Subcutaneous abdominal adipose tissue (tissue), 5 donors: ENCODE measurements at regions not wholly inside any gene's neighbourhood (a gene's known extent, or its start where the extent isn't known, plus 50 kb on each side); places are given as distances from the start of the nearest gene placed in this dataset.

Experiments
- H3K27ac ChIP-seq: one replicate; pipeline ENCODE4 v1.7.0; 2013; ENCODE audit warnings: low read depth, mild to moderate bottlenecking, inconsistent platforms, low read length, moderate library complexity
- H3K27me3 ChIP-seq, 5 donors: one replicate each; pipeline ENCODE4 v1.7.0; 2013; ENCODE audit warnings: low read length in 5 of 5, inconsistent platforms in 1 of 5; ENCODE audit not compliant: control insufficient read depth in 5 of 5, insufficient read depth in 4 of 5
- H3K36me3 ChIP-seq, 5 donors: one replicate each; pipeline ENCODE4 v1.7.0; 2013; ENCODE audit warnings: low read length in 5 of 5; ENCODE audit not compliant: control insufficient read depth in 5 of 5, insufficient read depth in 5 of 5
- H3K4me1 ChIP-seq, 5 donors: one replicate each; pipeline ENCODE4 v1.7.0; 2013; ENCODE audit warnings: low read length in 5 of 5, mild to moderate bottlenecking in 3 of 5, moderate library complexity in 1 of 5; ENCODE audit not compliant: control insufficient read depth in 5 of 5, insufficient read depth in 5 of 5
- H3K4me3 ChIP-seq, 5 donors: one replicate each; pipeline ENCODE4 v1.7.0; 2013; ENCODE audit warnings: low read length in 5 of 5, low read depth in 1 of 5
- H3K9ac ChIP-seq, 5 donors: one replicate each; pipeline ENCODE4 v1.7.0; 2013; ENCODE audit warnings: low read length in 5 of 5, mild to moderate bottlenecking in 4 of 5, moderate library complexity in 3 of 5
- H3K9me3 ChIP-seq, 5 donors: one replicate each; pipeline ENCODE4 v1.7.0; 2013; ENCODE audit warnings: low read length in 5 of 5; ENCODE audit not compliant: control insufficient read depth in 5 of 5
- donor health status: healthy.
- donor health status: healthy.
- donor health status: healthy.
- donor health status: healthy.
- donor health status: healthy.

DNA sequence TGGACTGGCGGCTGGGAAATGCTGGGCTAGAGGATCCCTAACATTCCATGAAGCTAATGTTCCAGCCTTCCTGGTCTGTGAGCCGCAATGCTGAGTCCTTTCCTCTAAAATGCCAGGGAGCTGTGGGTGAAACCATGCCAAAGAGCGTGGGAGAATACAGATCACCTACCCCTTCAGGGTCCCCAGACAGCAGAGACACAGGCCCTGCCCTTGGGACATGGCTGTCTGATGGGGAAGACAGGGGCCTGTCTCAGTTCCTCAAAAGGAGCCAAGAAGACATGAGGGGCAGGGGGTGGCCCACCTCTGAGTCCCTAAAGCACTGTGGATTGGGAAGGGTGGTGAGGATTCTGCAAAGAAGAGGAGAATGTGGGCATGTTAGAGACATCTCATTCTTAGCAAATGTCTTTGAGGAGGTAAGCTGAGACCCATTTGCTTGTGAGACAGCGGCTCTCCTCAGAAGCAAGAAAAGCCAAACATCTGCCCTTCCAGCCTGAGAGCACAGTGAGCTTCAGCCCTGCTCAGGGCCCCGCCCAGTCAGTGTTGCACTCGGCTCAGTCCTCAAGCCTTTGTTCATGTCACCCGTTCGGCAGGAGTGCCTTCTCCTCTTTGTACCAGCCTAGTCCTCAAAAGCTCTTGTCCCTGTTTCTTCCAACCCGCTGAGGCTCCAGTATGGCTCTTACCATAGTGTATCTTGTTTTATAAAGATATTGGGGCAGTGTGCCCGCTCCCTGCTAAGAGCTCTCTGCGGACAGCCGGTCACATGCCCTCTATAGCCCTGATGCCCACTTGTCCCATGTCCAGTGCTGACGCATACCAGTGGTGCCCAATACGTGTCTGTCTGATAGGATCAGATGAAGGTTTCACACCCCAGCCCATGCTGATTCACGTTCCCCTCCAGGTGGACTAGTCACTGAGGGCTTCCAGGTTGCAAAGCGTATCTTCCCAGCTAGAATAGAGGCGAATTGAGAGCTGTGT, 286.2 kb downstream of the CYP26B1 start:
- H3K4me3 ChIP-seq, result no peak overlapping the region
- peaks cover 0 to 7% (median 3%) of the 10 kb centered on the region in 5 donors for H3K4me1 ChIP-seq
- no peak overlapping the region for H3K9ac ChIP-seq
- H3K36me3 ChIP-seq, result no peaks in the 10 kb centered on the region
- peaks cover 0 to 4% (median 0%) of the 10 kb centered on the region in 5 donors for H3K27me3 ChIP-seq
- no peaks in the 10 kb centered on the region for H3K9me3 ChIP-seq
- H3K27ac ChIP-seq, result no peak overlapping the region

DNA sequence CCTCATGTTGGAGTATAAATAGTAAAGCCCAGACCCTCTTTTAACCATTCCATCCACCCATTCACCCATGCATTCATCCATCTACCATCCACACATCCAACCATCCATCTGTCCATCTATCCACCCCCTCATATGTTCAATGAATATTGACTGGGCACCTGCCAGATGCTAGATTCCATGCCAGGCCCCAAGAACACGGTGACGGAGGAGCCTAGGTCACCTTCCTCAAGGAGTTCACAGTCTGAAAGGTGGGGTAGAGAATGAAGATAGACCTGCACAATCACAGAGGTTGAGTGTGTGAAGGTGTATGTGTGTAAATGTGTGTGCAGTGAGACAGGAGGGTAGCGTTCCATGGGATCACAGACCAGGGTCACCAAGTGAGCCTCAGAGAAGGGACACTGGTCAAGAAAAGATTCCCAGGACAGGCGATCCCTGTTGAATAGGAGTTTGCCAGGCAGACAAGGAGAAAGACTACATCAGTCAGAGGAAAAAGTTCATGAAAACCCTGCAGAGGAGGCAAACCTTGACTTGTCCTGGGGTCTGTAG, 287.2 kb downstream of the CYP26B1 start:
- Histone ChIP-seq H3K4me1 (peaks cover 0 to 7% (median 3%) of the 10 kb centered on the region in 5 donors), H3K9me3 (peaks cover 0 to 9% (median 4%) of the 10 kb centered on the region in 5 donors), H3K27me3 (peaks cover 0 to 4% (median 0%) of the 10 kb centered on the region in 5 donors), H3K27ac (no peak overlapping the region), H3K9ac (no peak overlapping the region), H3K36me3 (no peaks in the 10 kb centered on the region), H3K4me3 (no peak overlapping the region)

DNA sequence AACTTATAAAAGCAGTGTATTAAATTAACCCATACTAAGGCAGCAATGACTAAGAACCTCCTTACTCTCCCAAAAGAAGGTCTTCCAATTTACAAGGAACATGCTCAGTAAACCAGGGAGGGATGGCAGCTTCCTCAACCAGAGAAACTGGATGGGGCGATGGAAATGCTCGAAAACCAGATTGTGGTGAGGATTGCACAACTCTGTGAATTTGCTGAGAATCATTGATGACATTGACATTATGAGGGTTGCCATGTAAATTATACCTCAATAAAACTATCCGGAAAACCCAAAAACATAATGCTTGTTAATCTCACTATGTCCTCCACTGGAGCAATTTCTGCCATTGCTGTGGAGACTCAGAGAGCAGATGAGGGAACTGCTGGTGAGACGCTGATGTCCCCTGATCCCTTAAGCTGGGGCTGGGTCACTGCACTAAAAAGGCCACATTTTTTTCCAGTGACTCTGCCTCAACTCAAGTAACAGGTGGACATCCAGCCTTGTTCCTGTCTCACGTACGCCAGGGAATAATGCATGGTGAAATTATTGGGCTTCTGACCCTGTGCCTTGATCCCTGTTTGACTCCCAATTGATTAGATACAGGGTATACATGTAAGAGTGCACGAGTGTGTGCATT, 288.3 kb downstream of the CYP26B1 start:
- H3K36me3 ChIP-seq, result no peaks in the 10 kb centered on the region
- peaks cover 4 to 13% (median 10%) of the 10 kb centered on the region in 5 donors for H3K9me3 ChIP-seq
- peaks cover 0 to 4% (median 0%) of the 10 kb centered on the region in 5 donors for H3K27me3 ChIP-seq
- H3K27ac ChIP-seq, result no peak overlapping the region
- H3K4me3 ChIP-seq, result no peak overlapping the region
- no peak overlapping the region for H3K9ac ChIP-seq
- H3K4me1 ChIP-seq, result peaks cover 0 to 7% (median 3%) of the 10 kb centered on the region in 5 donors

DNA sequence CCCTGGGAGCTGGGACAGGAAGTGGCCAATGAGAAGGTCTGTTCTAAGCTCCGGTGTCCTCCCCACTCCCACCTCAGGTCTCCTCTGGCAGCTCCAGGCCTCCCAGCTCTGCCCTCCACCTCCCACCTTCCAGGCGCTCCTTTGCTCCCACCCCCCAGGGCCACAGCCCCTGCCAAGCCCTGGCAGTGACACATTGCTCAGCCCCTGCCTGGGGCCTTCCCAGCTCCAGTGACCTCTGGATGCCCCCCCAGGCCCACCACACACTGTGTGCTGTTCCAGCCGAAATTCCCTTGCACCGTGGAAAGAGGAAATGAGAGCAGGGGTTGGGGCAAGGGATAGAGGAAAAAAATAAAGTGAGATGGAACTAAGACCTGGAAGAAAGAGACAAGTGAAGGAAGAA, 289.6 kb downstream of the CYP26B1 start:
- no peaks in the 10 kb centered on the region for H3K36me3 ChIP-seq
- H3K4me3 ChIP-seq, result no peak overlapping the region
- peaks cover 0 to 4% (median 3%) of the 10 kb centered on the region in 5 donors for H3K4me1 ChIP-seq
- no peak overlapping the region for H3K9ac ChIP-seq
- peaks cover 4 to 13% (median 10%) of the 10 kb centered on the region in 5 donors for H3K9me3 ChIP-seq
- peaks cover 3 to 13% (median 5%) of the 10 kb centered on the region in 5 donors for H3K27me3 ChIP-seq
- no peak overlapping the region for H3K27ac ChIP-seq

DNA sequence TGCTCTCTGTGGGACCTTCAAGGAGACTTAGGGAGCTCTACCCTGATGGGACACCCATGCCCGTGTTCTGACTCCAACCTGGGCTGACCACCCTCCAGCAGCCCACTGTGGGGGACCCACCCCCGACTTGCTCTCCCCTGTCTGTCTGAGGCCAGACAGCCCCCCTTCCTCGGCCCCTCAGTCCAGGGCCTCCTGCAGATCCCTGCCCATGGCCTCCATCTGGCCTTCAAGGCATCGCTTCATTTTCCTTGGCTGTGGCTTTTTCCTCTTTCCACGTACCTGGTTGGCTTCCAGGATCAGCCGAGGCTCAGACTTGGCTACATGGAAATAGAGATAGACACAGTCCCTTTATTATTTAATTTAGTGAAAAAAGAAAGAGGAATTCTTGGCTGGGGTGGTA, 290.0 kb downstream of the CYP26B1 start:
- peaks cover 0 to 5% (median under 1%) of the 10 kb centered on the region in 5 donors for H3K4me1 ChIP-seq
- peaks cover 4 to 13% (median 10%) of the 10 kb centered on the region in 5 donors for H3K9me3 ChIP-seq
- peaks cover 4 to 17% (median 9%) of the 10 kb centered on the region in 5 donors for H3K27me3 ChIP-seq
- H3K9ac ChIP-seq, result no peak overlapping the region
- no peaks in the 10 kb centered on the region for H3K36me3 ChIP-seq
- no peak overlapping the region for H3K4me3 ChIP-seq
- no peak overlapping the region for H3K27ac ChIP-seq

DNA sequence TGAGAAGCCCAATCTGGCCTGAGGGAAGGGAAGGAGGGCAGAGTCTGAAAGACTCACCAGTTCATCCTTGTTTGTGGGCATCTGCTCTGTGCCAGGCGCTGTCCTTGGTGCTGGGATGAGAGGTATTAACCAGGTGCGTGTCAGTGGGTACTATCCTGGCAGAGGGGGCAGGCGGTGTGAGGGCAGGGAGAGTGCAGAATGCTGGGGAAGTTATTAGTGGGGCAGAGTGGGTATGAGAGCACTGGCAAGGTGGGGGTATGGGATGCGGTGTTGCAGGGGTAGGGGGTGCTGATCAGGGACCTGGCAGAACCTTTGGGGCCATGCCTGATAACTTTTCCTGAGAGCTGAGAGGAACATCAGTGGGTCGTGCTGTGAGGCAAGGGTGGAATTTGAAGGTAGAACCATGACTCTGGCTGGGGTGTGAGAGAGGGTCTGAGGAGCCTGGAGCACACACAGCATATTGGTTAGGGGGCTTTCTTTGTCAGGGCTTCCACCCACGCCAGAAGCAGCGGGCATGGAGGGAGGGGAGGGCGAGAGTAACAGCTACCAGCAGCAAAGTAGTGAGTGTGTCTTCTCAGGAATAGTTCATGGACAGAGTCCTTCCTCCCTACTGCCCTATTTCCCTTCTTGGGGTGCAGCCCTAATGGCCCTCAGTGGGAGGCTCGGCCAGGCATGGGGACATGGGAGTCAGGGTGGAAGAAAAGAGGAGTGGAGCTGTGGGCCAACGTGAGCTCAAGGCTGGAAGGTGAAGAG, 290.7 kb downstream of the CYP26B1 start:
- no peak overlapping the region for H3K9ac ChIP-seq

DNA sequence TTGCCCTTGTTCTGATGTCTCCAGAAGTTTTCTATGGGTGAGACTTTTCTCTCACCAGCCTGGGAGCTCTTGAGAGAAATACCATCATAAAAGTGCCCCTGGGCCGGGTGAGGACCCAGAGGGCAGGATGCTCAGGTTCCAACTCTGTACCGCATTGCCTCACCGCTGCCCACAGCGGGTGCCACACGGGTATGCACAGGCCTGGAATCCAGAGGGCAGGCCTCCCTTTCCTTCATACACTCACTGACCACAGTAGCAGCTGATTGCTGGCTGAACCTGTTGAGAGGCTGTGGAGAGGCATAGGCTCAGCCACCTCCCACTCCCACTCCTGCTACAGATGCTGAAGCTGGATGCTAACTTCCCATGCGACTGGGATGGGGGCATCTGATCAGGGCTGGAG, 293.8 kb downstream of the CYP26B1 start:
- Histone ChIP-seq H3K9ac (no peak overlapping the region), H3K4me1 (peaks cover 0 to 19% (median 17%) of the 10 kb centered on the region in 5 donors), H3K27me3 (peaks cover 4 to 22% (median 10%) of the 10 kb centered on the region in 5 donors), H3K36me3 (no peaks in the 10 kb centered on the region), H3K9me3 (peaks cover 4 to 13% (median 10%) of the 10 kb centered on the region in 5 donors), H3K27ac (no peak overlapping the region), H3K4me3 (no peak overlapping the region)

More for the DNA sequence above, 290.7 kb downstream of the CYP26B1 start:
- peaks cover 4 to 24% (median 10%) of the 10 kb centered on the region in 5 donors for H3K27me3 ChIP-seq
- no peak overlapping the region for H3K4me3 ChIP-seq
- peaks cover 0 to 11% (median 7%) of the 10 kb centered on the region in 5 donors for H3K4me1 ChIP-seq
- H3K27ac ChIP-seq, result no peak overlapping the region
- peaks cover 4 to 13% (median 10%) of the 10 kb centered on the region in 5 donors for H3K9me3 ChIP-seq
- H3K36me3 ChIP-seq, result no peaks in the 10 kb centered on the region

DNA sequence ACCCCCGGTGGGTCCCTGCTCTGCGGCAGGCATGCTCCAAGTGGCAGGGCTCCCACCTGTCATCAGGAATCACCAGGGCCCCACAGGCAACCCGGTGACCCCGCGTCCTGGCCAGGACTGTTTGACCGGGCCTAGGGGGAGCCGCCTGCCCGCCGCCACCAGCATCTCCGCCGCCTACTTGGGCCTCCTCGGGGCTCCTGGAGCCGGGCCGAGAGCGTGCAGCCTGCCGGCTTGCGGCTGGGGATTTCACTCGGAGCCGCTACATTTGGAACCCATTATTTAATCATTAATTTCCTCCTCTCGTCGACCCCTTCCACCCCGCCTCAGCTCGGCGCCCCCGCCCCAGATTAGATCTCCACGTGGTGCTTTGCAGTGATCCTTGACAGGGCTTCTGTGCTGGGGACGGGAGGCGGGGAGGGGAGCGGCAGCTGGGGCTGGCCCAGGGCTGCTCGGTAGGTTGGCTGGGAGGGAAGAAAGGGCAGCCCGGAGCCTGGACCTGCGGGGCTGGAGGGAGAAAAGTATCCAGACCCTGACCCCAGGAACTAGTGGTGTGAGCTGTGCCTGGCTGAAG, 295.4 kb downstream of the CYP26B1 start:
- no peak overlapping the region for H3K27ac ChIP-seq
- H3K9ac ChIP-seq, result no peak overlapping the region
- peaks cover 4 to 13% (median 10%) of the 10 kb centered on the region in 5 donors for H3K9me3 ChIP-seq
- H3K36me3 ChIP-seq, result no peaks in the 10 kb centered on the region
- H3K27me3 ChIP-seq, result peaks cover 4 to 22% (median 10%) of the 10 kb centered on the region in 5 donors
- H3K4me3 ChIP-seq, result no peak overlapping the region
- H3K4me1 ChIP-seq, result peaks cover 0 to 20% (median 17%) of the 10 kb centered on the region in 5 donors

DNA sequence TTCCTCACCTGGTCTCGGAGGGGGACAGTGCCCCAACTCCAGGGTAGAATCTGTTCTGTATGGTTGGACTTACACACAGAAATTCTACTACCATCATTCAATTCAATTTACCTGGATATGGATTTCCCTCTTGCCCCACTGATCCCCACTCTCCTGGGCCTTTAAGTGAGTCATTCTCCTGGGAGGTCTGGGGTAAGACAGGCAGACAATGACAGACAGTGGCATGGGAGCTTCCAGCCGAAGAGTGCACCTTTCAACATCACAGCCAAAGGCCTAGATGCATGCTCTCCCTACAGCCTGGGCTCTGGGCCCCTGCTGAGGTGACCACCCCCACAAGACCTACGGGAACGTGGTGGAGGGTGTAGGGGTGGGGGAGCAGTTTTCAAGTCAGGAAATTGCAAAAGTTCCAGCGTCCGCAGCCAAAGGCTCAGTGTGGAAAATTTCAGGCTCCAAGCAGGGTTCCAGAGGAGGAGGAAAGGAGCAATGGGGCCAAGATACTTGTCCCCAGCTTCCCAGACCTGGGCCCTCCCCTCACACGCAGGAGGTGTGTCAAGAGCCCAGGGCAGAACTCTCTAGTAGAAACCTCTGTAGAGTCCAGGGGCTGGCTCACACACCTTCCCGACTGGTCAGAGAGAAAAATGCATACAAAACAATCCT, 296.4 kb downstream of the CYP26B1 start:
- H3K4me3 ChIP-seq, result no peak overlapping the region
- H3K36me3 ChIP-seq, result no peaks in the 10 kb centered on the region
- H3K4me1 ChIP-seq, result peaks cover 0 to 27% (median 19%) of the 10 kb centered on the region in 5 donors
- no peak overlapping the region for H3K9ac ChIP-seq
- H3K27me3 ChIP-seq, result peaks cover 4 to 22% (median 10%) of the 10 kb centered on the region in 5 donors
- no peak overlapping the region for H3K27ac ChIP-seq
- peaks cover 4 to 12% (median 10%) of the 10 kb centered on the region in 5 donors for H3K9me3 ChIP-seq
